HepG2 (cell line): ENCODE measurements at regions not wholly inside any gene's neighbourhood (a gene's known extent, or its start where the extent isn't known, plus 50 kb on each side); places are given as distances from the start of the nearest gene placed in this dataset.

Experiments used
- ATAC-seq: fragments of 200-7000 bp; cut with Tn5 transposase; 3 replicates; pipeline ENCODE4 v1.9.1; 2020; ENCODE audit warnings: mild to moderate bottlenecking, moderate library complexity
- BruUV-seq: library from RNA; stranded (reverse); fragments of 400-500 nt; replicated peaks from 2 replicates; lab custom pipeline; 2021; lab: Mats Ljungman, UMichigan
- CTCF ChIA-PET: fragments of 300-600 bp; formaldehyde crosslinking; extraction: SDS; loops from one replicate; lab custom pipeline; 2021; ENCODE audit warnings: low total read pairs, inconsistent platforms, low intra/inter-chr PET ratio; lab: Yijun Ruan, JAX
- POLR2A ChIA-PET: fragments of 350-600 bp; sonication (Branson Sonifier 250); formaldehyde crosslinking; loops from one replicate; lab custom pipeline; 2020; ENCODE audit warnings: antibody characterized with exemption, inconsistent platforms; lab: Yijun Ruan, JAX
- DNase-seq: peaks from one replicate; pipeline ENCODE4 v3.0.0-alpha.2; 2015; ENCODE audit warnings: low spot score
- FAIRE-seq: peaks from 3 replicates; lab custom pipeline; 2011; peaks lifted over from hg19 to GRCh38; lab: Jason Lieb, UNC
- H2AFZ ChIP-seq: one replicate; pipeline ENCODE4 v1.6.1; 2011; ENCODE audit warnings: low read length, inconsistent platforms
- H3K27ac ChIP-seq: fragments of 300-600 bp; 3 replicates; pipeline ENCODE4 v1.8.0; 2011; ENCODE audit warnings: mixed run types, mild to moderate bottlenecking, mixed read lengths, low read length, inconsistent platforms; ENCODE audit not compliant: insufficient read depth; ENCODE audit errors: extremely low read length
- H3K27me3 ChIP-seq, 2 experiments: fragments of 200-600 bp in 1 of 2; 2 replicates in 1 of 2; 3 replicates in 1 of 2; pipeline versions ENCODE4 v1.6.0 to v1.8.0; 2011; ENCODE audit warnings: low read length in 2 of 2, mild to moderate bottlenecking in 2 of 2, moderate library complexity in 2 of 2, inconsistent platforms in 1 of 2; ENCODE audit not compliant: insufficient read depth in 2 of 2, control insufficient read depth in 1 of 2
- H3K36me3 ChIP-seq, 2 experiments: fragments of 200-600 bp in 1 of 2; replicated peaks in 1 of 2; 2 replicates in 1 of 2; 3 replicates in 1 of 2; pipeline versions ENCODE4 v1.5.1 to v1.8.0; 2011; ENCODE audit warnings: low read length in 2 of 2, inconsistent platforms in 1 of 2; ENCODE audit not compliant: insufficient read depth in 2 of 2, control insufficient read depth in 1 of 2
- H3K4me1 ChIP-seq: 2 replicates; pipeline ENCODE4 v1.5.1; 2012; ENCODE audit warnings: low read length, inconsistent platforms; ENCODE audit not compliant: insufficient read depth
- H3K4me2 ChIP-seq: 2 replicates; pipeline ENCODE4 v1.6.0; 2011; ENCODE audit warnings: low read depth, low read length, inconsistent platforms
- H3K4me3 ChIP-seq, 3 experiments: fragments of 200-600 bp in 1 of 3; sonication (generic), shearing (Covaris generic) in 1 of 3; replicated peaks in 1 of 3; 2 replicates each; pipeline ENCODE4 v1.5.1; 2011 to 2016; ENCODE audit warnings: low read length in 3 of 3, inconsistent platforms in 2 of 3, low read depth in 2 of 3, mild to moderate bottlenecking in 2 of 3, control low read depth in 1 of 3, mixed read lengths in 1 of 3; ENCODE audit not compliant: insufficient read depth in 1 of 3
- H3K79me2 ChIP-seq: one replicate; pipeline ENCODE4 v1.6.1; 2011; ENCODE audit warnings: low read length, inconsistent platforms; ENCODE audit not compliant: insufficient read depth
- H3K9ac ChIP-seq: 2 replicates; pipeline ENCODE4 v1.6.0; 2011; ENCODE audit warnings: mild to moderate bottlenecking, low read depth, low read length, inconsistent platforms; ENCODE audit not compliant: insufficient read depth
- H3K9me3 ChIP-seq: 2 replicates; pipeline ENCODE4 v1.5.1; 2012; ENCODE audit warnings: mild to moderate bottlenecking, low read length
- H4K20me1 ChIP-seq: 2 replicates; pipeline ENCODE4 v1.6.0; 2011; ENCODE audit warnings: inconsistent platforms, mild to moderate bottlenecking, low read length, moderate library complexity; ENCODE audit not compliant: insufficient read depth
- ARHGAP35 ChIP-seq: sonication (generic); formaldehyde crosslinking; IDR thresholded peaks from 2 replicates; pipeline ENCODE4 v1.9.0; 2022; ENCODE audit warnings: mild to moderate bottlenecking, inconsistent platforms, moderate library complexity, missing genetic modification reagents, borderline replicate concordance
- ATF2 ChIP-seq: sonication (generic); formaldehyde crosslinking; IDR thresholded peaks from 2 replicates; pipeline ENCODE4 v1.4.0; 2020; ENCODE audit warnings: missing genetic modification reagents
- E2F2 ChIP-seq: sonication (generic); formaldehyde crosslinking; IDR thresholded peaks from 2 replicates; pipeline ENCODE4 v1.4.0; 2020; ENCODE audit warnings: missing genetic modification reagents, borderline replicate concordance
- MNT ChIP-seq: fragments of 450-650 bp; IDR thresholded peaks from 2 replicates; pipeline ENCODE4 v1.6.1; 2016
- POGK ChIP-seq: sonication (generic); formaldehyde crosslinking; conservative IDR thresholded peaks from 2 replicates; pipeline ENCODE4 v1.8.0; 2022; ENCODE audit warnings: mild to moderate bottlenecking, moderate library complexity, missing genetic modification reagents
- PRDM4 ChIP-seq: sonication (generic); formaldehyde crosslinking; IDR thresholded peaks from 2 replicates; pipeline ENCODE4 v1.9.0; 2021; ENCODE audit warnings: missing genetic modification reagents, borderline replicate concordance
- PRMT3 ChIP-seq: sonication (generic); formaldehyde crosslinking; IDR thresholded peaks from 2 replicates; pipeline ENCODE4 v1.8.1; 2022; ENCODE audit warnings: low read depth, mild to moderate bottlenecking, moderate library complexity, missing genetic modification reagents, borderline replicate concordance
- TCF7 ChIP-seq: sonication (generic); IDR thresholded peaks from 2 replicates; pipeline ENCODE4 v1.6.1; 2016; ENCODE audit warnings: antibody characterized with exemption, low read depth
- ZBTB34 ChIP-seq: sonication (generic); formaldehyde crosslinking; IDR thresholded peaks from 2 replicates; pipeline ENCODE4 v1.8.0; 2022; ENCODE audit warnings: mild to moderate bottlenecking, missing genetic modification reagents
- ZNF124 ChIP-seq: sonication (generic); formaldehyde crosslinking; IDR thresholded peaks from 2 replicates; pipeline ENCODE4 v1.4.0; 2020; ENCODE audit warnings: missing genetic modification reagents
- ZNF598 ChIP-seq: sonication (generic); formaldehyde crosslinking; IDR thresholded peaks from 2 replicates; pipeline ENCODE4 v1.5.1; 2020; ENCODE audit warnings: mild to moderate bottlenecking, missing genetic modification reagents, borderline replicate concordance
- ZNF629 ChIP-seq: sonication (generic); formaldehyde crosslinking; conservative IDR thresholded peaks from 2 replicates; pipeline ENCODE4 v1.5.0; 2020; ENCODE audit warnings: missing genetic modification reagents
- ZSCAN30 ChIP-seq: sonication (generic); formaldehyde crosslinking; IDR thresholded peaks from 2 replicates; pipeline ENCODE4 v1.5.0; 2020; ENCODE audit warnings: mild to moderate bottlenecking, missing genetic modification reagents
- whole genome bisulfite sequencing: methylation state at CpG from one replicate; pipeline ENCODE4 v1.1.6; 2017; ENCODE audit warnings: low lambda C conversion rate; 5-methylcytosine and 5-hydroxymethylcytosine counted together
- in situ Hi-C: cut with HindIII; loops from 2 replicates; pipeline ENCODE4 v1.10.0; 2017; ENCODE audit warnings: low pct_unique_long_range_greater_than_20kb; ENCODE audit not compliant: extremely low pct_ligation_motif_present
- intact Hi-C: fragments of 100-400 bp; cut with micrococcal nuclease; formaldehyde crosslinking; loops from one replicate; pipeline ENCODE4 v1.10.0; 2022; ENCODE audit not compliant: unreplicated experiment

GRCh38 chr4:174036576-174036975 is 246.9 kb downstream of the FBXO8 start:
- 8% methylated on average over 4 of the region's 4 CpGs for WGBS
- intact Hi-C loops (no loop called here), in situ Hi-C loops (no loop called here)
- H3K27me3 ChIP-seq, result no peaks in the 10 kb centered on the region
- TF ChIP-seq ZNF629 (CRISPR knock-in tag) (no peak), ZNF124 (CRISPR knock-in tag) (no peak), ARHGAP35 (no peak), E2F2 (CRISPR knock-in tag) (no peak), MNT (no peak), POGK (CRISPR knock-in tag) (no peak), ZSCAN30 (CRISPR knock-in tag) (no peak), ZNF598 (CRISPR knock-in tag) (no peak), TCF7 (no peak), ZBTB34 (no peak), PRMT3 (CRISPR knock-in tag) (no peak), ATF2 (CRISPR knock-in tag) (no peak), PRDM4 (CRISPR knock-in tag) (no peak)
- CTCF ChIA-PET, result no interaction called here
- H3K9me3 ChIP-seq, result no peaks in the 10 kb centered on the region
- H4K20me1 ChIP-seq, result no peaks in the 10 kb centered on the region
- H3K36me3 ChIP-seq, result no peaks in the 10 kb centered on the region
- DNase-seq (no peak), ATAC-seq (no peak), FAIRE-seq (no peak)
- H3K4me1 ChIP-seq, result no peaks in the 10 kb centered on the region
- H3K4me2 ChIP-seq, result no peak overlapping the region
- no peak overlapping the region for H2AFZ ChIP-seq
- POLR2A ChIA-PET, result no interaction called here
- no peak overlapping the region for H3K9ac ChIP-seq
- no peaks in the 10 kb centered on the region for H3K79me2 ChIP-seq
- H3K4me3 ChIP-seq, result no peak overlapping the region
- no TSS peak for BruUV-seq
- H3K27ac ChIP-seq, result no peak overlapping the region
